Raji (cell line): ENCODE measurements at regions not wholly inside any gene's neighbourhood (a gene's known extent, or its start where the extent isn't known, plus 50 kb on each side); places are given as distances from the start of the nearest gene placed in this dataset.

ENCODE experiments used
- POLR2A ChIP-seq: IDR thresholded peaks from 2 replicates; pipeline ENCODE4 v1.6.1; 2011; ENCODE audit warnings: low read depth, low read length, control low read depth; ENCODE audit not compliant: insufficient read depth

DNA sequence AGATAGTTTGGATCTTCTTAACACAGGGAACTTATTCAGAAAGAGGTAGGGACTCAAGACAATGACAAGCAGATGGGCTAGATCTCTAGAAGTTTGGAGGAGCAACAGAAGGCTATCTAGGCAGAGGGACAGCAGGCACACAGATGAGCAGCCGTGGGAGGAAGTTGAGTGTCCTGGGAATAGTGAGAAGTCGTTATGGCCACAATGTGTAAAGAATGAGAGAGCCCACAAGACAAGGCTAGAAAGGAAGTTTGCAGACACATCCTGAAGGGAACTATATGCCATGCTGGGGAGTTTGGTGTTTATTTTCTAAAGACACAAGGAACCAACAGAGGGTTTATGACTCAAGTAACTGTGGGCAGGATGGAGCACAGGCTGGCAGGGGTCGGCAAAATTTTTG, 160.6 kb downstream of the PALM2AKAP2 start:
- TF ChIP-seq POLR2A: no peak

DNA sequence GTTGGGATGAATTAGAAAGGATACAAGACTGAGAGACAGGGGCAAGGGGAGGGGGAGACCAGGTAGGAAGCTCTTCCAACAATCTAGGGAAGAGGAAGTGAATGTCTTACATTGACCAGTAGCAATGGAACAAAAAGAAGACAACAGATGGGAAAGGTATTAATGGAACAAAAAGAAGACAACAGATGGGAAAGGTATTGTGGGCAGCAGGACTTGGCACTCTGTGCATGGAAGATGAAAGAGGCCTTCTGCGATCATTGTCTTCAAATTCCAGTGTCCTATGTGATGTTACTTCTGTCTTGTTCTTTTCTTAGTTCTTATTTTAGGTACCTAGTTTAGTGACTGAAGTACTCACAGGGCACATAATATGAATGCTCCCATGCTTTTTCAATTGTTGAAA, 161.8 kb downstream of the PALM2AKAP2 start:
- no peak for TF ChIP-seq POLR2A

DNA sequence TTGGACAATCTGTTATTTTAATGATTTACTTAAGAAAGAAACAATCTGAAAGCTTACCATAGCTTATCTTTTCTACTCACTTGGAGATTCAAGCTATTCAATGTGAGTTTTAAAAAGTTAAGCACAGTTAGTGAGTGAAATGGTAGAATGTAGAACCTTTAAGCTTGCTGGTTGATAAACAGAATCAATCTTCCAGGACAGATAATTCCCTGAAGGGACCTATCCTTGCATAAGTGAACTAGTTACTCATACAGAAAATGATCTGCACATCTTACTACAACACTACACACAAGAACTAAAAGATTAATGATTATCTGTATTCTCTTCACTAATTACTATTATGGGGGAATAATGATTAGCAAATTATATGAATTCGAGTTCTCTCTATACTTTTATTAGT, 165.6 kb downstream of the PALM2AKAP2 start:
- TF ChIP-seq POLR2A: no peak

DNA sequence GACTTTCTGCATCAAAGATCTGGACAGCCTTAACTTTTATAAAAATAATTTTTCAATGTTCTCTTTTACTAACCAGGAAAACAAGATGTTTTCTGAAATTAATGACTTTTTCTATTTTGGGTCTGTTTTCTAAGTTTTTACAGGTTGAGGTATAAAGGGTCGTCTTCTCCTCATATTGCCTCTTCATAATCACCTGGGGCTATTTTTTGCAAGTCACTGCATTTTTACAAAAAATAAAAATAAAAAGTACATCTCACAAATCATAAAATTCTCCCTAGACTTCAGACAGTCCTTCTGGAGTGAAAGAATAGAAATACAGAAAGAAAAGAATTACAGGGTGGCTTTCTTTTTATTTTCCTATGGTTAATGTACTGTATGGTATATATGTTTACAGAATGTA, 168.5 kb downstream of the PALM2AKAP2 start:
- TF ChIP-seq POLR2A: no peak

DNA sequence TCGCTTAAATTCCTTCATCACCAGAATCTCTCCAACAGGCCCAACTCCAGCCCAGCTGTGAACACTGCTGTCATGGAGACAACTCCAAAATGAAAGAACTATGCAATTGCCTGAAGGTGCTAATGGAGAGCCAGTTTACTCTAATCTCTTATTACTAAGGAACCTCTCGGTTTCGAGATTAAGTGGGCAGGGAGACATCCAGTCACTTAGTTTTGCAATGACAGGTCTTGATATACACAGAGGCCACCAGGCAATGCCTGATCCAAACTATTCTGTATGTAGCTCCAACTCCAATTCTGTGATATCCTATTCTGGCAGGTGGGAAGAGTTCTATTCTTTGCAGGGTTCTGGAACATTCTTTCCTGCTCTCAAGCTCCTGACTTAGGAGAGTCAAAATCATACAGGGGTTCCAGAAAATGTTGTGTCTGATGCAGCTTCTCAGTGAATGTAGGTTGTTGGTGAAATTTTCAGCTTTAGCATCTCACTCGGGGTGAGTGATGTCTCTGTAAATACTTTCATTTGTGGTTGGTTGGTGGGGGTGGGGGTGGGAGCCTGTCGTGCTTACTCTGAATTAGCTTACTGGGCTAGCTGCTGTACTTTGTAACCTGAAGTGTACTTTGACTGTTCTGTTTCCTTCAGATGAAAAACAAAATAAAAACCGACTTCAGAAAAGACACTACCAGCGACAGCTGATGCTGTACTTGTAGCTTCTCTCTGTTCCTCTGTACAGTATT, 170.9 kb downstream of the PALM2AKAP2 start:
- no peak for TF ChIP-seq POLR2A

DNA sequence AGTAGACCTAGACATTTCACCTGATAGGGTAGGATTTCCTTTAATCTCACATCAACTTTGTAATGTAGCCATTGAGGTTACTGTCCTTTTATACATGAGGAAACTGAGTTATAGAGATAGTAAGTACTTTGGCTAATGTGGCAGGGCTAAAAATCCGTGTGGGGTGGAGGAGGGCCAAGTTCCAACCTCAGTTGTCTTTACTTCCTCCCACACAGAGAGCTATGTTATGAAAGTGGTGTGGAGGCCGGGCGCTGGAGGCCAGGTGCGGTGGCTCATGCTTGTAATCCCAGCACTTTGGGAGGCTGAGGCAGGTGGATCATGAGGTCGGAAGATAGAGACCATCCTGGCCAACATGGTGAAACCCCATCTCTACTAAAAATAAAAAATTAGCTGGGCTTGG, 173.3 kb downstream of the PALM2AKAP2 start:
- TF ChIP-seq POLR2A: no peak

DNA sequence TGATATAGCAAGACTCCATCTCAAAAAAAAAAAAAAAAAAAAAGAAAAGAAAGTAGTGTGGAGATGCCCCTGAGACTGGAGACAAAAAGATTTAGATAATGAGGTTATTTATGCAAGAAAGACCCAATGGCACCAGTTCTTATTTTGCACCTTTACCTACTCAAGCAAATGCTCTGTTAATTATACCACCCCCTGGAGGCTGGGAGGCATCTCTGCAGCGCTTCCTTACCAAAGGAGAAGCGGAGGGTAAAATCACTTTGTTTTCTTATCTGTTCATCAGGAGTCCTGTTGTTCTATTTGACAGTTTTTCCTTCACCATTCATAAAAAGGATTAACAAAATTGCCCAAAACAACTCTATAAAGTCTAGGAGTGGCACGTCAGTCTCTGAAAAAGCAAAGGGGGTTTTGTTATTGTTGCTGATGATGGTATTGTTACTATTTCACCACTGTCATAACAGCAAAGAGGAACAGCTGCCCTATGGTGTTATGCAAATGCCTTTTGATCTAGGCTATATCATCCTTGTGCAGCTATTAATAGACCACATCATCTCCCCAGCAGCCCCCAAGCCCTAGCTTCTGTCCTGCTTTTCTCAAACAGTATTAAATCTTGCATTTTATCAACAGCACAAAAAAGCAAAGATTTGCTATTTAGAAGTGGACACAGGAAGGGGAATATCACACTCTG, 174.0 kb downstream of the PALM2AKAP2 start:
- no peak for TF ChIP-seq POLR2A

DNA sequence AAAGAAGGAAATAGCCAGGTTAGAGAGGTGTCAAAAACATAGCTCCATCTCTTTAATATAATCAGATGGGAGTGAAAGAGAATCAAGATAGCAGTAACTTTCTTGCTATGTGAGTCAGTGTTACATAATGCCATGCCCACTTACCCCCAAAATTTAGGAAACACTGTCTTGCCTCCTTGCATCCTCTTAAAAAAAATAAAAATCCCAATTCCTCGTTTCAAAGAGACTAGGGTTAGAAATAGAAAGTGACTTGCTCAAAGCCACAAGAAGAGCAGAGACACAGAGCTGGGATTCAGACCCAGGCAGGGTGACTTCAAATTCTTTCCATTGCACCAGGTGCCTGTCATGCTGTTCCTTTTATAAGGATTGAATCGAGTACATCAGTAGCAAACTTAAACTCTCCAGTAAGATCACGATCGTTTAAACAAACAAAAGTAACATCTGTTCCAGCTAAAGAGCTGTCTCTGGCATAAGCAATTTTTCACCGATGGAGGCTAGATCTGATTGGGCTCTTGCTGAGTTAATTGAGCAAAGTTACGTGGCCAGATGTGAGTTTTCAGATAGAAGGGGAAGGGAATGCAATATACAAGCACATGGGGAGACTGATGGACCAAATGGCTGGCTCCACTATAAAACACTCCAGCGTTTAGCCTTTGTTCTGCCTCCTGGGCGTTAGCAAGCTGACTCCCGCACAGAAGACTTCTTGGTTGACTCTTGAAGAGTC, 176.9 kb downstream of the PALM2AKAP2 start:
- TF ChIP-seq POLR2A: no peak

DNA sequence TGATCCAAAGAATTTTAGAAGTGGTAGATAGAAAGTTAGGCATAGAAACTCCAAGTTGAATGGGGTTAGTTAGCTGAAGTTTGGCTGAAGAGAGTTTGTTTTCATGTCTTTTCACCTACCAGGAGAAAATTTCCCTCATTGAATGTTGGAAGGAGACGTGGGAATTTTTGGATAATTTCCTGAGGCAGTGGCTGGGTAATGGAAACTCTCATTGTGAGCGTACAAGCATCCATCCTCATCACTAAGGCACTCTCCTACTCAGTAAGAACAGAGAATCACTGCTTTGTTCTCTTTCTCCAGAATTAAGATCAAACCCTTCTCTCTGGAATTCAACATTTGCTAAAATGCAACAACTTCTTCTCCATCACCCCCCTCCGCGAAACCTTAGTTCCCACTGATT, 179.7 kb downstream of the PALM2AKAP2 start:
- TF ChIP-seq POLR2A: no peak

DNA sequence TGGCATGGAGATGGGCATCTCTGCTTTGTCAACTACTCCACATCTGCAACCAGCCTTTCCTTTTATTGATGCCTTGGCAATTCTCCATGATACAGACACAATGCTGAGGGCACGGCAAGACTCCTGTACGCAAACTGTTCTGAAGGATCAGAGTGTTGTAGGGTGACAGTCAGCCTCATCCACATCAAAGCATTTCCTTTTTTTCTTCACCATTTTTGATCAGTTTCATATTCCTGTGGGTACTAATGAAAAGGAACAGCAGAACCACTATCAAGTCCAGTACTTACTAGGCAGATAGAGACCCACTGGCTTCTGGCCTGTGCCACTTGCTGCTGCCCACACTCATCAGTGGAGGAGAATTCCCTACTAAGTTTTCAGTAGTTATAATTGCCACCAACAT, 181.6 kb downstream of the PALM2AKAP2 start:
- TF ChIP-seq POLR2A: no peak

DNA sequence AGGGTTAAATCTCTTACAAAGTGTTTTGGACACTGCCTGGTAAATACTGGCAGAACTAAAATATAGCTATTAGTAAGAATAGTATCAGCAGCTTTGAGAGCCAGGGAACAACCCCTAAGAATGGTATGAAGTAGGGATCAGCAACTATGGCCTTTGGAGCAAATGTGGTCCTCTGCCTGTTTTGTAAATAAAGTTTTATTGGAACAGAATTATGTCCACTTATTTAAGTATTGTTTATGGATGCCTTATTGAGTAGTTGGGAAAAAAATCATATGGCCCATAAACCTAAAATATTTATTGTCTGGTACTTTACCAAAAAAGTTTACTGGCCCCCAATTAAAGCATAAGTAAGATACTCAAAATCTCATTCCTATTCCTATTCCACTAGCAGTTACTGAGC, 182.2 kb downstream of the PALM2AKAP2 start:
- no peak for TF ChIP-seq POLR2A

DNA sequence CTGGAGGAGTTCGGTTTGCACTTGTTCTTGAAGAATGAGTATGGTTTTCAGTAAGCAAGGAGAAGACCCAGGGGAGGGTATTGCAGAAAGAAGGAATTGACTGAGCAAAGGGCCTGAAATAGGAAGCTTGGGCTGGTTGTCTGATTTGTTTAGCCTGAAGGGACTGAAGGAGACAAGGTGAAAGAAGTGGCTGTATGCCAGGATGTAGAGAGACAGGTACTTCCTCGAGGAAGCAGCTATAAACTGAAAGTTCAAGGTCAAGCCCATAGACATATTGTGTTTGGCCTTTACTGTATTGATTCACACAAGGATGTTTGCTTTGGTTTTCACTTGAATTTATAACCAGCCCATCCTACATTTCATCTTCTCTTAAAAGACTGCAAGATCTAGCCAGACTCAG, 183.1 kb downstream of the PALM2AKAP2 start:
- TF ChIP-seq POLR2A: no peak

DNA sequence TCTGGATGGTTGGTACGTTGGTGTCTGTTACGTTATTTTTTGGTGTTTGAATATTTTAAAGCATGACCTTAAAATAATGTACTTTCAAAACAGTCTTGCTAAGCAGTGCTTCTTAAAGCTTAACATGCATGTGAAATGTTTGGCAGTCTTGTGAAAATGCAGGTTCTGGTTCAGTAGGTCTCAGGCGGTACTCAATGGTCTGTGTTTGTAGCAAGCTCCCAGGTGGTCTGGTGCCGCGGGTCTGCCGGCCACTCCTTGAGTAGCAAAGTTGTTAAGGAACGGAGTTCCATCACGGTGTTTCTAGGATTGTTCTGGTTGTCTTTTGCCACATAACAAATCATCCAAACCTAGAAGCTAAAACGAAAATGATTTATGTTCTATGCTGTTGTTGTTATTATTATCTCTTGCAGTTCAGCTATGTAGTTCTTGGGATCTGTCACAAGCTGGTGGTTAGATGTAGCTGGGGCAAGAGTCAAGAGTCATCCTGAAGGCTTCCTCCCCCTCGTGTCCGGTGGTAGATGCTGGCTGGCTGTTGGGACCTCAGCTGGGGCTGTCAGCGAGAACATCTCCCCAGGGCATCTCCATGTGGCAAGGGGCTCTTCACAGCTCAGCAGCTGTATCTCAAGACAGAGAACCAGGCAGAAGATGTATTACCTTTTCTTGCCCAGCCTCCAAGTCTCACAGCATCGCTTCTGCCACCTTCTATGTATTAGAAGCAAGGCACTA, 186.8 kb downstream of the PALM2AKAP2 start:
- TF ChIP-seq POLR2A: peak; percentile 46; the same call in 1 of the 2 replicates

DNA sequence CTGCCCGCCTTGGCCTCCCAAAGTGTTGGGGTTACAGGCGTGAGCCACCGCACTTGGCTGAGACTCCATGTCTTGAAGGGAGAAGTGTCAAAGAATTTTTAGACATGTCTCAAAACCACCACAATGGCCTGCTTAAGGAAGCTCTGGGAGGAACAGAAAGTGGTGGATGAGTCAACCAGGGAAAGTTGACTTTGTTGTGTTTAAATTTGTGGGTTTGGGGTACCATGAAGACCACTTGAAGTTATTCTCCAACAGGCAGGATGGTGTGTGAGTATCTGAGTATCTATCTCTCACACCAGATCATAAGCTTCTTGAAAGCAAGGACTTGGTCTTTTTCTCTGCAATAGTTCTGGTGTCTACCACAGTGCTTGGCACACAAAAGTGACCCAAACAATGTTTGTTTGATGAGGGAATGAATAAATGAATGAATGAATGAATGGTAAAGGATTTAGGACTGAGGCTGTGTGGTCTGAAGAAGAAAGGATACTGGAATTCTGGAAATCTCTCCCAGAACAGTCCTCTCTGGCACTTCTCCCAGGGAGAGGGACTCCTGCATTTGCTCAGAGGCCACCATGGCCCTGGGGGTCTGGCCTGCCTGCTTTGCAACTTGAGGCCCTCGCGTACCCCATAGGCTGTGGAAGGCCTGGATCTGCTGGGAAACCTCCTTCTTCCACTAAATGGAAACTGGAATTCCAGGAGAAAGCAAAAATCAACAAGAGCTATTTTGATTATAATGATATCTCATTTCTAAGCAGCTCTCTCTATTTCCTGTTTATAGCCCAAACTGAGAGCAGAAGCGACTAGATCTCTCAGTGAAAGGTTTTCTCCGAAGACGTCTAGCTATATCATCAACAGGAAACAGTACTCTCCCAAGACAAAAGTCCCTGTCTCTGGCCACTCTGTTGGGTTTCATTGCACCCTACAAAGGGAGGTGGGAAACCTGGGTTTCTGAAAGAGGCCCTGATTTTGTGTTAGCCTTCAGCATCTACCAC, 187.9 kb downstream of the PALM2AKAP2 start:
- TF ChIP-seq POLR2A: no peak
